ENCODE measurements at regions not wholly inside any gene's neighbourhood (a gene's known extent, or its start where the extent isn't known, plus 50 kb on each side); places are given as distances from the start of the nearest gene placed in this dataset.

- no peak for TF ChIP-seq EGR1 (IDR thresholded peaks at IDR 0.05; ENCODE audit: borderline replicate concordance, low read depth, low read length)
- no peak for TF ChIP-seq POU5F1 (IDR thresholded peaks at IDR 0.05; ENCODE audit: low read depth, low read length)
These were observed 956.4 kb upstream of the TMEM132C start (continued) for GRCh38 chr12:127310548-127310947.
